Activated gamma-delta T cell (primary cell): ENCODE measurements at regions not wholly inside any gene's neighbourhood (a gene's known extent, or its start where the extent isn't known, plus 50 kb on each side); places are given as distances from the start of the nearest gene placed in this dataset.
"Not testable (repeated sequence)": the region's sequence is repeated elsewhere in the genome, so short reads cannot be mapped to it uniquely, and the experiment has no call there.

ENCODE experiments used
- DNase-seq: peaks from one replicate; lab custom pipeline; 2025; lab: John Stamatoyannopoulos, UW

GRCh38 chr2:210961249-210961648 is 404.9 kb downstream of the CPS1 start:
- no peak for DNase-seq

GRCh38 chr2:210963386-210963785 is 407.0 kb downstream of the CPS1 start:
- DNase-seq = no peak

DNA sequence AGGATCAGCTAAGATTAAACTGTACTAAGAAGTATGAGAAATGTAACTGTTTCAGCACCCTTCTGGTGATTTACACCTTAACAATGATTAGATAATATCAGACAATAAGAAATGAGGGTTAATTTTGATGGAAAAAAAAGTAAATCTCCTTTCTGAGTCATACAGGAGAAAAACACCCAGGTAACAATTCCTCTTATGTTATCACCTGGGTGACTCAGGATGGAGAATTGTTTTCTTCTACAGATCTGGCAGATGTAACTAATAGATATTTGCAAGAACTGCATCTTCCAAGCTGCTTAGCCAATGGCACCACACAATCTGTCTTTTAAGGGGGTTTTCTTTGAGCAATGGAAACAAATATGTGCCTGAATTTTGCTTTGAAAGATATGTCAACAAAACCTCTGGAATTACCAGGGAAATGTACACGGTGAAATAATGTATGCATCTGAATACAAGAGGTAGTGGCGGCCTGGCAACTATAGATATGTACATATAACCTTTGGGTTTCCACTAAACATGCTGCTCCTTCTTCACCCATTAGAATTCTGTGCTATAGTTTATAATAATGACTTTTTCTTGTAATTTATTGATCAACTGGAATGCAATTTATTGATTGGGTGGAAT is 407.9 kb downstream of the CPS1 start:
- no peak for DNase-seq

GRCh38 chr2:210965472-210965871 is 409.1 kb downstream of the CPS1 start:
- no peak for DNase-seq

GRCh38 chr2:210966330-210966729 is 409.9 kb downstream of the CPS1 start:
- no peak for DNase-seq

GRCh38 chr2:210971431-210971830 is 415.0 kb downstream of the CPS1 start:
- DNase-seq = no peak

DNA sequence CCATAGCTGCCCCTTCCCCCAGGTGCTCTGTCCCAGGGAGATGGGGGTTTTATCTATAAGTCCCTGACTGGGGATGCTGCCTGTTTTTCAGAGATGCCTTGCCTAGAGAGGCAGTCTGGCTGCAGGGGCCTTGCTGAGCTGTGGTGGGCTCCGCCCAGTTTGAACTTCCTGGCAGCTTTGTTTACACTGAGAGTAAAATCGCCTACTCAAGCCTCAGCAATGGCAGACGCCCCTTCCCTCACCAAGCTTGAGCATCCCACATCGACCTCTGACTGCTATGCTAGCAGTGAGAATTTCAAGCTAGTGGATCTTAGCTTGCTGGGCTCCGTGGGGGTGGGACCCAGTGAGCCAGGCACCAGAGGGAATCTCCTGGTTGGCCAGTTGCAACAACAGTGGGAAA is 430.4 kb downstream of the CPS1 start:
- DNase-seq = not testable (repeated sequence)

DNA sequence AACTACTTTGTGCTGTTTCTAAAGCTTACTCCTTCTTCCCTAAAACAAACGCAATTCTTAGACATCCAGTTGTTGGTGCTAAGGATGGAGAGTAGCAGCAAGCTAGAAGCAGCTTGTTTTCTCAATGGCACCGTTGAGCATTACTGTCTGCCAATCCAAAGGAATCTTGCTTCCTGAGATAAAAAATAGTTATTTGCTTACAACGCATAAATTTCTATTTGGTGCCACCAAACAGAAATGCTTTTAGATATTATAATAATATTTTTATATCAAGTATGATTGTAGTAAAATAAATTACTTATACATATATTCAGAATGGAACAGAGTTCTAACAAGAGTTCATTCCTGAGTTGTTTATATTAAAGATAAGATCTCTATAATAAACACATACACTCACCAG is 434.7 kb downstream of the CPS1 start:
- no peak for DNase-seq

DNA sequence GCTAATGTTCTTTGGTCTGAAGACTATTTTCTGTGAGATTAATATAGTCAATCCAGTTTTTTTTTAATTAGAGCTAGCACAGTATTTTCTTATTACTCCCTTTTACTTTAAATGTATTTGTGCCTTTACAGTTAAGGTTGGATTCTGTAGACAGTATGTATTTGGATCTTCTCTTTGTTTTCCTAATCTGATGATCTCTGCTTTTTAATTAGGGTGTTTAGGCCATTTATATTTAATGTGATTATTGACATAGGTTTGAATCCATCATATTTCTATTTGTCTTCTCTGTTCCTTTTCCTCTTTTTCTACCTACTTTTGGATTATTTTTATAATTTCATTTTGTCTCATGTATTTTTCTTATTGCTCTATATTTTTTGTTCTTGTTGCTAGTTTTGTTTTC is 437.7 kb downstream of the CPS1 start:
- DNase-seq = no peak

DNA sequence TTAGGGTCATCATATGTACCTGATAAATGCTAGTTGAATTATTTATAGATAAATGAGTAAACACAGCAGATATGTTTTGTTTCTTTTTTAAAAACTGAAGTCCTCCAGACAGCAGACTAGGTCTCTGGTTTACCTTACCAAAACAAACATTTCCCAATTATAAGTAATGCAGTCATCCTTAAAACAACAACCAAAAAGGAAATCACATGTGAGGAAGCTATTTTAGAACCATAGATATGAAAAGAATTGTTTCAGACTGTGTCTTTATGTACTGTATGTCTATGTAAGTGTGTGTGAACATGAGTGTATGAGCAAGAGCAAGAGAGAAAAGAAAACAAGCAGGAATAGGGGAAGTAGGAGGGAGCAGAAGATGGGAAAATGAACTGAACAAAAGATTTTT is 441.0 kb downstream of the CPS1 start:
- no peak for DNase-seq

GRCh38 chr2:210998334-210998733 is 441.9 kb downstream of the CPS1 start:
- DNase-seq = no peak

GRCh38 chr2:211014376-211014775 is 458.0 kb downstream of the CPS1 start:
- DNase-seq = no peak

DNA sequence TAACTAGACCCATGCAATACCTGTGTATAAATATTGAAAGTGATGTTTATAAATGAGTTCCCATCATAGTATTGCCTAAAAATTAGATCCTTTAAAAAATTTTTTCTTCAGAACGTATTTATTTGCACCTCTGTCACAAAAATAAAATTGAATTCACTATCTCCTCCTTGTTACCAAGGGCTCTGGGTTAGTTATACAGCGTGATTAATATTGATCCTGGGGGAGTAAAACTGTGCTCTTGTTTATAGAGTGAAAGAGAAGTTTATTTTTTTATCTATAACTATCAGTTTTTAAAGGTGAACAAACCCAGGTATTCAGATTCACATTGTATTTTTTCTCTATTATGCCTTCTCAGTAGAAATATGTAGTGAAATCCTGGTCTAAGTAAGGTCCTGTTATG is 458.5 kb downstream of the CPS1 start:
- no peak for DNase-seq

- DNase-seq = not testable (repeated sequence)
These were observed 468.7 kb downstream of the CPS1 start for GRCh38 chr2:211025089-211025488.

DNA sequence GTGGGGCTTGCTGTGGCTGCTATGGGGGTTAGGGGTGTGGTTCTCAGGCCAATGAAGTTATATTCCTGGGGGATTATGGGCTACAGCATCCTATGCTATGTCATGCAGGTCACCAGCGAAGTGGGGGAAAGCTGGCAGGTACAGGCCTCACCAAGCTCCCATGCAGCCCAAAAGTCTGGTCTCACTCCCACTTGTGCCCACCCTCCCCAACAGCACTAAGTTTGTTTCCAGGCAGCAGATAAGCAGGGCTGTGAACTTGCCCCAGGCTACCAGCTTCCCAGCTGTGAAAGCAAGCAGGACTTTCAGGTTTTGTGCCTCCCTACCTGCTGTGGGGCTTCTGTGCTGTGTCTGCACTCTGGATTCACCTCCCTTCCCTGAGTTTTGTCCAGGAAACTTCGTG is 469.7 kb downstream of the CPS1 start:
- no peak for DNase-seq

DNA sequence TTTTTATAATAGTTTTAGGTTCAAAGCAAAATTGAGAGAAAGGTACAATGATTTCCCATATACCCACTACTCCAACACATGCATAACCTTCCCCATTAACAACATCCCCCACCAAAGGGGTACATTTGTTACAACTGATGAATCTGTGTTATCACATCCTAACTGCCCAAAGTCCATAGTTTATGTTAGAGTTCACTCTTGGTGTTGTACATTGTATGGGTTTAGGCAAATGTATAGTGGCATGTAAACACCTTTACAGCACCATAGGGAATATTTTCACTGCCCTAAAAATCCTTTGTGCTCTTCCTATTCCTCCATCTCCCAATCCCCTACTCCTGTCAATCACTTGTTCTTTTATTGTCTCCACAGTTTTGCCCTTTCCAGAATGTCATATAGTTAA is 471.6 kb downstream of the CPS1 start:
- DNase-seq = no peak

DNA sequence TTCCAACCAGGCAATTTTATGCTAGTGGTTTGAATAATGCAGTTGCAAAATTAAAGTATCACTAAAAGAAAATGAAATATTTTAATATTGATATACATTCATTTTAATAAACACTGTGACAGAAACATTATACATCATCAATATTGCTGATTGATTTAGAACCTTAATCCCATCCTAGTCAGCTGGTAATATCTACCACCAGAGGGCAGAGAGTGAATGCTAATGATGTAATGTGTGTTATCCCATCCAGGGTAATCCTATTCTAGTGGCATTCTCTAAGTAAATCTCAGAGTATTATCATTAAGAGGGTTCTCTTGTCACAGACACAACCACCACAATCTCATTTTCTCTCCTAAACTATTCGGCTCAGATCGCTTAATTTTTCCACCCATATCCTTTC is 477.4 kb downstream of the CPS1 start:
- DNase-seq = no peak

GRCh38 chr2:211035548-211036185 is 479.3 kb downstream of the CPS1 start:
- DNase-seq = no peak

- no peak for DNase-seq
These were observed 488.6 kb downstream of the CPS1 start for GRCh38 chr2:211045025-211045424.

GRCh38 chr2:211049321-211050018 is 493.1 kb downstream of the CPS1 start:
- no peak for DNase-seq

DNA sequence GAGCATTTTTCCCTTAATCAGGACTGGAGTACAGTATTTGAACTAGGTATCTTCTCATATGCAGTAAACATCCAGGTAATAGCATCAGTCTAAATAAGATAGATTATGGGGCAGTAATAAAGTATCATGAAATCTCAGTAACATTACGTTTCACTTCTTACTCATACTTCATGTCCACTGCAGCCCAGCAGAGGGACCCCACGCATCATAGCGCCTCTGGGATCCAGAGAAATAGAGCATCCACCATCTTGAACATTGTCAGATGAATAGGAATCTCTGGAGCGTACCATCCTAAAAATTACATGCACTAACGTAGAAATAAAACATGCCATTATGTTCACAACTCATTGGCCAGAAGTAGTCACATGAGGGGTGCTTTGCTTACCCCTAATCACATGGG is 499.0 kb downstream of the CPS1 start:
- DNase-seq = no peak

DNA sequence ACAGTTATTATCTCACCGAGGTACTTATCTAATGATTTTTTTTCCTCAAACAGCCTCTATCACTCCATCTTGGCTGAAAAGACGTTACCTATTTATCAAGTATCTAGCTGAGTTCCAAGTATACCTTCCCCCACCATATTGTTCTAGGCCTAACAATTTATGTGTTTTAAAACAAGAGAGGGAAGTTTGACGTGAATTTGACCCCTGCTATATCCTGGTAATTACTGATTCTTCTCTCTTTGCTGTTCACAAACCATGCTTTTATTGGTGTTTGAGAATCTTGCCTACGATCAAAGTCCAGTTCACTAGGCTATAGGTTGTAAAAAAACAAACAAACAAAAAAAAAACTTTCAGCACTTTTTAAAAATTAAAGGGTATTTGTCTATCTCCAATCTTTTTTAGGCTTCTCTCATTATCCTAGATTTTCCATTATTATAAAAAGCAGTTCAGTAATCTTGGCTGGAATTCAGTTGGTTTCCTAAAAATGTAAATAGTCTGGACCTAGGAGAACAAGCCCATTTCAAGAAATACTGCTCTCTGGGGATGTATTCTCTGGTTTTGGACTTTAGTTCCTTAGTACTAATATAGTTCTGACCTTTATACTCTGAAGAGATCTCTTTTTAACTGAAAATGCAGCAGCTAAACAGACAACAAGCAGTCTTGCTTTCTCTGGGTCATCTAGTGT is 505.4 kb downstream of the CPS1 start:
- no peak for DNase-seq

DNA sequence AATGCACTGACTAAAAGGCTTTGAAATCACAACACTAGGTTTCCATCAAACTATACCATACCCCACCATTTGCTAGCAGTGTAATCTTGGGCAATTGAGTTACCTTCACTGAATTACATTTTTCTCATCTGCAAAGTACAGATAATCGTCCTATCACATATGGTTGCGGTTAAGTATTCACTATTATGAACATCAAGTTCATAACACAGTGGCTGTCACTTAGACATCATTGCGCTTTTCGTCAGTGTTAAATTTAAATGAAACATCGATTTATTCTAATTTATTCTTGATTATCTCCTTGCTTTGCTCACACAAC is 505.9 kb downstream of the CPS1 start:
- DNase-seq = no peak
